HUES6 (cell line): ENCODE measurements at regions not wholly inside any gene's neighbourhood (a gene's known extent, or its start where the extent isn't known, plus 50 kb on each side); places are given as distances from the start of the nearest gene placed in this dataset.

Experiments
- H3K27ac ChIP-seq: 2 replicates; pipeline ENCODE4 v1.7.0; 2013; ENCODE audit warnings: low read depth, mild to moderate bottlenecking, low read length, inconsistent platforms
- H3K27me3 ChIP-seq: 2 replicates; pipeline ENCODE4 v1.6.1; 2013; ENCODE audit warnings: low read length; ENCODE audit not compliant: control insufficient read depth, insufficient read depth
- H3K36me3 ChIP-seq: 2 replicates; pipeline ENCODE4 v1.6.1; 2013; ENCODE audit warnings: low read length; ENCODE audit not compliant: control insufficient read depth, insufficient read depth
- H3K4me1 ChIP-seq: 2 replicates; pipeline ENCODE4 v1.6.1; 2013; ENCODE audit warnings: low read length; ENCODE audit not compliant: control insufficient read depth, insufficient read depth
- H3K4me3 ChIP-seq: 2 replicates; pipeline ENCODE4 v1.5.1; 2013; ENCODE audit warnings: low read depth, low read length
- H3K9ac ChIP-seq: one replicate; pipeline ENCODE4 v1.6.1; 2013; ENCODE audit warnings: mild to moderate bottlenecking, low read length
- H3K9me3 ChIP-seq: 2 replicates; pipeline ENCODE4 v1.6.1; 2013; ENCODE audit warnings: low read depth, low read length; ENCODE audit not compliant: control insufficient read depth, insufficient read depth

DNA sequence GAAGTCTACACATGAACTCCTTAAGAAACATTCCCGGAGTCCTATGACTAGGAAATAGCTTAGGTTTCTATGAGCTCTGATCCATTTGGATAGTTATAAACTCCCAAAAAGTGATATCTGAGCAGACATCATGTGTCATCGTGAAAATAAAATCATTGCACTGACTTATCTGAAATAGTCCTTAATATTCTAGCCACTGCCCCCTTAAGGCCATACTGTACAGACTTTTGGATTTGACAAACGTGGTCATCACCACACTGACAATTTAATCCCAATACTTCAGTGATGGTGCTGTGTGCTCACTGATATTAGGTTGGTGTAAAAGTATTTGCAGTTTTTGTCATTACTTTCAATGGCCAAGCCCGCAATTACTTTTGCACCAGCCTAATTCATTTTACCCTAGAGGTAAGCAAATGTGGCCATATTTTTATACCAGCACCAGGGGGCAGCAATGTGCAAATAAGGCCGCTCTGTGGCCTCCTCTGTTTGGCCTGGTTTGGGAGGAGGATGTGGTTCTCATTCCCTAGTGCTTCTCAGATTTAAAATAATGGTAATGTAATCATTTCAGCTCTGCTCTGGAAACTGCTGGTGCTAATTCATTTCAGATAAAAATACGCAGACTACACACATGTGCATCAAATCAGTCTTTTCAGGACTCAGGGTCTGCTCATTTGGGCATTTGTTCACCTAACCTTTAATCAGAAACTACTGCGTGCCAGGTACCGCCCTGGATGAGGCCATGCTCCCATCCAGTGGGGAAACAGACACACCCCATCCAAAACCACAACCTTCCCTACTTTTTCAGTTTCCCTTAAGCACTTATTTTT is 196.4 kb upstream of the C1QTNF7 start:
- Histone ChIP-seq H3K4me1 (peaks cover 8% of the 10 kb centered on the region; the same call in 1 of the 2 replicates), H3K27me3 (no peaks in the 10 kb centered on the region), H3K36me3 (no peaks in the 10 kb centered on the region), H3K9ac (no peak overlapping the region), H3K4me3 (no peak overlapping the region), H3K9me3 (no peaks in the 10 kb centered on the region), H3K27ac (no peak overlapping the region)

DNA sequence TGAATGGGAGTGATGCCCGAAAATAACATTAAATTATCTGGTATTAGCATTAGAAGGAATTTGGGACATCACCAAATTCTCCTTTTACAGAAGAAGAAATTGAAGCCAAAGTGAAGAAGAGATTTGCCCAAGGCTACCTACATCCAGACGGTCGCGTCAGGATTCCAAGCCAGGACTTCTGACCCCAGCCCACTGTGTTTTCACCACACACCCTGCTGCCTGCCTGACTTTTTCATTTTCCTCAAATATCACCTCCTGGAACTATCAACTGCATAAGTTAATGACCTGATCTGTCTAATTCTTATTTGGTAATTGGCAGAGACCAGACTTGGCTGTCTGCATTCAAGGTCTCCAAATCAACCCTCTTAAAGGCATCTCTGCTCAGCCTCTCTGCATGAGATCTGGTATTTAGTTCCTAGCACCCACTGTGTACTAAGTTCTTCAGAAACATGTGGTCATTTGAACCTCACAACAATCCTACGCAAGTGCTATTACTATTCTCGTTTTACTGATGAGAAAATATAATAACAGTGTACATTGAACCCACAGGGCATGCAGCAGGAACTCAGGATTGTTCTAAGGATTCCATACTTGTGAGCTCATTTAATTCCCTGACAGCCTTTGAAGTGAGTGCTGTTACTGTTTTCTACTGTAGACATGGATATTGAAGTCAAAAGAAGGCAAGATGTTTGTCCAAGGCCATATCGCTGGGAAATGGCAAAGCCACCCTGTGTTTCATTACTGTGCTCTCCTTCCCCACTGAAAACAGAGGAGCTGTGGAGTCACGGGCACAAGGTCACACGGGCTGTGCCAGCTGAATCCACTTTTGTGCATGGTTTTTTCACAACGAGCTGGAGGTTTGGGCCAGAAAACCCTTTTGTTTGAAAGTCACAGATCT is 195.2 kb upstream of the C1QTNF7 start:
- Histone ChIP-seq H3K36me3 (no peaks in the 10 kb centered on the region), H3K4me1 (peaks cover 8% of the 10 kb centered on the region; the same call in 1 of the 2 replicates), H3K27ac (no peak overlapping the region), H3K4me3 (no peak overlapping the region), H3K9ac (no peak overlapping the region), H3K27me3 (no peaks in the 10 kb centered on the region), H3K9me3 (no peaks in the 10 kb centered on the region)

DNA sequence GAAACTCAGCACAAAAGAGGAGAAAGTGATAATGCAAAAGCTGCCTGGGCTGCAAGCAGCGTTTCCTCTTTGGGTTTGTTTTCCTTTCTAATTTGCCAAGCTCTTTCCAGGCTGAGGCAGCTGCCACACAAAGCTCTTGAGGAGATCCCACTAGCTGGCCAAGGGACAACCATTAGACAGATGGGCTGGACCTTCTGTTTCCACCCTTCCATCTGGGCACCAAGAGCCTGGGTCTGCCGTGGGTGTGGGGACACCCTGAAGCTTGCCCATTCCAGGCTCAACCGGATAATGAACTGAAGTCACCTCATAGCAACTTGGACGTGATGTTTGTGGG is 194.6 kb upstream of the C1QTNF7 start:
- Histone ChIP-seq H3K27ac (no peak overlapping the region), H3K4me3 (no peak overlapping the region), H3K27me3 (no peaks in the 10 kb centered on the region), H3K9me3 (no peaks in the 10 kb centered on the region), H3K36me3 (no peaks in the 10 kb centered on the region), H3K4me1 (peaks cover 8% of the 10 kb centered on the region; the same call in 1 of the 2 replicates), H3K9ac (no peak overlapping the region)

DNA sequence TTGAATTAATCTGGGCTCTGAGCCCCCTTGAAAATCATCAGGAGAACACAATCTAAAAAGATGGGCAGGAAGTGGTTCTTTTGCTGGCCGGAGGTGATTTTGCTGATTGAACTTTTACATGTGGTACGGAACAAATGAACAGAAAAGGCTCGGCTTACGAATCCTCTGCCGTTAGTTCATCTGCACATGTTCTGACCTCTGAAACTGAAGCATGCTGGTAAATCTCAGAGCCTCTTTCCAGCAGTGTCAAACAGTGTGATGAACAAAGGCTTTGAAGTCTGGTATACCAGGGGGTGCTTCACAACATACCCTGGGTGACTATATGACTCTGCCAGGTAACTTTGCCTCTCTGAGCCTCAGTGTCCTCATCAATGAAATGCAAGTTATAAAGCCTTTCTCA is 194.2 kb upstream of the C1QTNF7 start:
- Histone ChIP-seq H3K4me3 (no peak overlapping the region), H3K36me3 (no peaks in the 10 kb centered on the region), H3K27ac (no peak overlapping the region), H3K9me3 (no peaks in the 10 kb centered on the region), H3K9ac (no peak overlapping the region), H3K4me1 (peaks cover 8% of the 10 kb centered on the region; the same call in 1 of the 2 replicates), H3K27me3 (no peaks in the 10 kb centered on the region)

DNA sequence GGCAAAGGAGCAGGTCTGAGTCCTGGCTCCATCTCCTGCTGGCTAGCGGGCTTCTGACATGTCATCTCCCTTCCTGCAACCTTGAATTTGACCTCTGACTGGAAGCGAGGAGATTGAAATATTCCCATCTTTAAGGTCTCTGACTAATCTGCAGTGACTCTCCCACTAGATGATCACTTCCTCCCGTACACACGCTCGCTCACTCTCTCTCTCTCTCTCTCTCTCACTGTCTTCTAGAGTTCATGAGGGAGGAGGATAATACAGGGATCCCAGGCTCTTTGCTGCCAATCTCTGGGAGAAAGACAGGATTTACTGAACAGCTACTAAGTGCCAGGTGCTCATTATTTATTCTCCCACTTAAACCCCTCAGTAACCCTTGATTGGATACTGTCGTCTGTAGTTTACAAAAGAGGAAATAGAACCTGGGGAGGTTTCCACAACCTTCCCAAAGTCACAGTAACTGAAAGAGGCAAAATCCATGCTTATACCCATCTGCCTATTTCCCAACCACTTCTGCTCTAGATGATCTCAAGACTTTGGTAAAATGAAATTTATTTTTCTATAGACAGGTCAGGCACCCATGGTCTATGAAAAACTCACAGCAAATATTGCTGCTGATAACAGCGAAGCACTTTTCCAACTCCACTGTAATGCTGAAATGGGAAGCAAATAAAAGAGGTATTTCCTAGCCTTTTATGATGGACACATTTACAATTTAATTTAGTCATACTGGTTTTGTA is 193.5 kb upstream of the C1QTNF7 start:
- Histone ChIP-seq H3K4me3 (no peak overlapping the region), H3K27me3 (no peaks in the 10 kb centered on the region), H3K9me3 (no peaks in the 10 kb centered on the region), H3K27ac (no peak overlapping the region), H3K36me3 (no peaks in the 10 kb centered on the region), H3K4me1 (peaks cover 8% of the 10 kb centered on the region; the same call in 1 of the 2 replicates), H3K9ac (no peak overlapping the region)

DNA sequence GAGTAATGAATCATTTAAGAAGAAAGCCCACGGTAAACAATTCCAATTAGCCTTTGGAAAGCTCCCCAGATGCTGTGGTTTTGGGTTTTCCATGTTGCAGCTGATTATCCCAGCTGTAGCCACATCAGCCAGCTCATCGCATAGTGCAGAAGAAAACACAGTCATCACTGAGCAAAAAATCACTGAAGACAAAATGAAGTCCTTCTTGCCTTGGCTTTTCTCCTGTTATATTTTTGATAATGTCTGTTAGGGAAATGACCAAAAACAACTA is 193.0 kb upstream of the C1QTNF7 start:
- Histone ChIP-seq H3K27me3 (no peaks in the 10 kb centered on the region), H3K27ac (no peak overlapping the region), H3K9me3 (no peaks in the 10 kb centered on the region), H3K9ac (no peak overlapping the region), H3K4me3 (no peak overlapping the region), H3K36me3 (no peaks in the 10 kb centered on the region), H3K4me1 (peaks cover 8% of the 10 kb centered on the region; the same call in 1 of the 2 replicates)

DNA sequence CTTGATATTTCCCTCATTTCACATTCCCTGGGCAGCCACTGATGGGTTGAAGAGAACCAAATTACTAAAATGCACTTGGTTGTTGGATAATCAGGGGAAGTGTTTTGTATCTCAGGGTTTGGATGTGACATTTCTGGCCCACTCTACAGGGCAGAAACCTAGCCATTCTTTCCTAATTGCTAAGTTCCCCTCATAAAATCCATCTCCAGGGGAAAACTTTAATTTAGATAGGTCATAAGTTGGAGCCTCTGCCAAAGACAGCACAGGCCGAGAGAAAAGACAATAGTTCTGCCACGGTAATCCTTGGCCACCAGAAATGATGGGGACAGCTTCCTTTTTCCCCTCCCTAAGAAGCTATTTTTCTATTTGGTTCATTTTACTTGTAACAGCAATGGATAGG is 192.7 kb upstream of the C1QTNF7 start:
- no peaks in the 10 kb centered on the region for H3K36me3 ChIP-seq

DNA sequence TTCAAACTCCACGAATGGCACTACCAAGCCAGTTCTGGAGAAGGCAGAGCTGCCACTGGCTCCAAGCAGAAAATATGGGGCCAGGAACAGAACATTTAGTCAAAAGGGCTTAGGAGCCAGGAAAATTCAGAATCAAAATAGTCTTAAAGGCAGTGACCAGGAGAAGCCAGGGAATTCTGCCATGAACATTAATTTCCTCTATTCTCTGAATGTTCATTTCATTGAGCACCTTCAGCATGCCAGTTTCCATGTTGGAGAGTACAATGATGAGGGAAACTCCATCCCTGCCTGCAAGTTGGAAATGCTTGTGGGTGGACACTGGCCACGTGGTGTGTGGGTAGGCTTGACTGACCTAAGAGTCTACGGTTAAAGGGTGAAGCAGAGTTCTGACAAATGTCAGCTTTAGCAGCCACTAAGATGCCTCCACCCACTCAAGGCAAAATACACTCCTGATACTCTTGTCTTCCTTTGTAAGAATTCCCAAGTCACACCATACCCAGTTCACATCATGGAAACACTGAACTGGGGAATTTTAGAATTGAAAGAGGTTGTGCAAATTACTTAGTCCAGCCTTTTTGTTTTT is 190.1 kb upstream of the C1QTNF7 start:
- Histone ChIP-seq H3K27ac (no peak overlapping the region), H3K9ac (no peak overlapping the region), H3K36me3 (no peaks in the 10 kb centered on the region), H3K27me3 (no peaks in the 10 kb centered on the region), H3K9me3 (no peaks in the 10 kb centered on the region), H3K4me3 (no peak overlapping the region), H3K4me1 (peaks cover 3% of the 10 kb centered on the region; the same call in 1 of the 2 replicates)

More for the DNA sequence above, 192.7 kb upstream of the C1QTNF7 start:
- no peak overlapping the region for H3K9ac ChIP-seq
- no peaks in the 10 kb centered on the region for H3K9me3 ChIP-seq
- no peaks in the 10 kb centered on the region for H3K27me3 ChIP-seq
- H3K4me1 ChIP-seq, result peaks cover 8% of the 10 kb centered on the region; the same call in 1 of the 2 replicates
- H3K27ac ChIP-seq, result no peak overlapping the region
- no peak overlapping the region for H3K4me3 ChIP-seq

DNA sequence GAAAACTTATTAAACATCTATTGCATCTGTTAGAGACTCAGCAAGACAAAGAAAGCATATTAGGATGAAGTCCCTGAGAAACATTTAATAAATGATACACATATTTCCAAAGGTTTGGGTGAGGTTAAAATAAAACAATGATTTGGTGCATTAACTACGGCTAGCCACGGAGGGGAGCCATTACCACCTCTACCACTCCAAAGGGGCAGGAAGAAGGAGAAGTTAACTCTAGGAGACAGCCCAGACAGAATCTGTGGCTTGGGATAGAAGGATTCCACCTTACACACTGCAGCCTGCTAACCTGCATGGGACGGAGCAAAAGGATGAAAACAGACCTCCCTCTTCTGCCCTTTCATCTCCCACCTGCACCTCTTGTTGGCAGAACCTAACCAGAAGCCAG is 189.1 kb upstream of the C1QTNF7 start:
- Histone ChIP-seq H3K4me3 (no peak overlapping the region), H3K27ac (no peak overlapping the region), H3K9me3 (no peaks in the 10 kb centered on the region), H3K36me3 (no peaks in the 10 kb centered on the region), H3K27me3 (no peaks in the 10 kb centered on the region), H3K4me1 (no peaks in the 10 kb centered on the region; the same call in 1 of the 2 replicates), H3K9ac (no peak overlapping the region)

DNA sequence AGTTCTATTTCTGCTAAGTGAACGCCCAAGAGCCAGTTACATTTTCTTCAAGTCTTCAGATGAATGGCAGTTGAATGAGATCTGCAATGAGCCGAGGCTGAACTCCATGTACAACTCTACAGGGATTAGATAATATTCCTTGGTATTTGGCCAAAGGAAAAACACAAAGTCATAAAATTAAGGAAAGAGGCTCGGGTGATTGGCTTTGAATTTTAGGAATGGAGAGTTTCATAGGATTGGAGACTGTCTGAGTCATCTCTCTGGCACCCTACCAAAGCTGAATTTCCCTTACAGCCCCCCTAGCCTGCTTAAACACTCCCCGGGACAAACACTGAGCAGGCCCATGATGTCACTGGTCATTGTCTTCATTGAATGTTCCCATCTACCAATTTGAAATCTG is 188.0 kb upstream of the C1QTNF7 start:
- Histone ChIP-seq H3K36me3 (no peaks in the 10 kb centered on the region), H3K9ac (no peak overlapping the region), H3K4me3 (no peak overlapping the region), H3K9me3 (peaks cover 2% of the 10 kb centered on the region; the same call in 1 of the 2 replicates), H3K27me3 (no peaks in the 10 kb centered on the region), H3K27ac (no peak overlapping the region), H3K4me1 (no peaks in the 10 kb centered on the region; the same call in 1 of the 2 replicates)
